A673 (cell line): ENCODE measurements at regions not wholly inside any gene's neighbourhood (a gene's known extent, or its start where the extent isn't known, plus 50 kb on each side); places are given as distances from the start of the nearest gene placed in this dataset.

ENCODE experiments used
- EZH2 ChIP-seq: fragments of 200-600 bp; sonication (generic); IDR thresholded peaks from 2 replicates; pipeline ENCODE4 v1.6.1; 2017; ENCODE audit warnings: borderline replicate concordance, low read depth, mild to moderate bottlenecking, mixed read lengths, antibody characterized with exemption, low read length; ENCODE audit not compliant: poor library complexity, severe bottlenecking
- TF ChIP-seq, protein P1 (sequence below): fragments of 300-800, 200-600 bp; sonication (generic); conservative IDR thresholded peaks from 2 replicates; pipeline ENCODE4 v1.5.1; 2017; ENCODE audit warnings: low read depth, mild to moderate bottlenecking, antibody characterized with exemption, low read length, moderate library complexity, mixed read lengths

DNA sequence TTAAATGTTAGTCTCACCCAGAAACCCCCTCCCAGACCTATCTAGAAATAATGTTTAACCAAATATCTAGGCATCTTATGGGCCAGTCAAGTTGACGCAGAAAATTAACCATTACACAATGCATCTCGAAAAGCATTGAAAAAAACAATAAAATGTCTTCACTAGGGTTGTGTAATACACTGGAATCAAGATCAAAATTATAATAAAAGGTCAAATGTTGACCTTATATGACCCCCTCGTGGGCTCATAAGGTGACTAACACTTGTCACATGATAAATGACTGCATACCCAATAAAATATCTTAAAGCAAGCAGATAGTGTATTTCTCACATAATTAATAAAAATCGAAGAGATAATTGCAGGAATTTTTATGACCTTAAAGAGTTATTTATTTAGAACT lies 447.9 kb upstream of the DSEL start:
- TF ChIP-seq, protein P1, sequence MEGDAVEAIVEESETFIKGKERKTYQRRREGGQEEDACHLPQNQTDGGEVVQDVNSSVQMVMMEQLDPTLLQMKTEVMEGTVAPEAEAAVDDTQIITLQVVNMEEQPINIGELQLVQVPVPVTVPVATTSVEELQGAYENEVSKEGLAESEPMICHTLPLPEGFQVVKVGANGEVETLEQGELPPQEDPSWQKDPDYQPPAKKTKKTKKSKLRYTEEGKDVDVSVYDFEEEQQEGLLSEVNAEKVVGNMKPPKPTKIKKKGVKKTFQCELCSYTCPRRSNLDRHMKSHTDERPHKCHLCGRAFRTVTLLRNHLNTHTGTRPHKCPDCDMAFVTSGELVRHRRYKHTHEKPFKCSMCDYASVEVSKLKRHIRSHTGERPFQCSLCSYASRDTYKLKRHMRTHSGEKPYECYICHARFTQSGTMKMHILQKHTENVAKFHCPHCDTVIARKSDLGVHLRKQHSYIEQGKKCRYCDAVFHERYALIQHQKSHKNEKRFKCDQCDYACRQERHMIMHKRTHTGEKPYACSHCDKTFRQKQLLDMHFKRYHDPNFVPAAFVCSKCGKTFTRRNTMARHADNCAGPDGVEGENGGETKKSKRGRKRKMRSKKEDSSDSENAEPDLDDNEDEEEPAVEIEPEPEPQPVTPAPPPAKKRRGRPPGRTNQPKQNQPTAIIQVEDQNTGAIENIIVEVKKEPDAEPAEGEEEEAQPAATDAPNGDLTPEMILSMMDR = no peak
- TF ChIP-seq EZH2 = no peak
